Esophagus squamous epithelium (tissue), 5 donors: ENCODE measurements at regions not wholly inside any gene's neighbourhood (a gene's known extent, or its start where the extent isn't known, plus 50 kb on each side); places are given as distances from the start of the nearest gene placed in this dataset.
A peak's percentile ranks its signal among the peaks of the same experiment; 100 is the strongest.

ENCODE experiments used
- DNase-seq: peaks from one replicate; lab custom pipeline; 2025; lab: John Stamatoyannopoulos, UW
- H3K27ac ChIP-seq, 4 donors: fragments of 200-600 bp; sonication (generic); one replicate each; pipeline ENCODE4 v1.5.1; 2016 to 2019; ENCODE audit warnings: mild to moderate bottlenecking in 1 of 4
- H3K27me3 ChIP-seq, 4 donors: fragments of 200-600 bp; sonication (generic); 1 replicate in 3 of 4; 2 replicates in 1 of 4; pipeline versions ENCODE4 v1.5.1 to v1.6.0; 2017 to 2021; ENCODE audit warnings: antibody characterized with exemption in 1 of 4
- H3K36me3 ChIP-seq, 3 donors: fragments of 200-600 bp; sonication (generic); one replicate each; pipeline ENCODE4 v1.5.1; 2016 to 2019
- H3K4me1 ChIP-seq, 3 donors: fragments of 200-600 bp; sonication (generic); one replicate each; pipeline ENCODE4 v1.5.1; 2017 to 2019
- H3K4me3 ChIP-seq, 4 donors: fragments of 200-600 bp; sonication (generic); 1 replicate in 3 of 4; 2 replicates in 1 of 4; pipeline ENCODE4 v1.5.1; 2016 to 2019; ENCODE audit warnings: mild to moderate bottlenecking in 2 of 4, moderate library complexity in 1 of 4
- H3K9me3 ChIP-seq, 3 donors: fragments of 200-600 bp; sonication (generic); one replicate each; pipeline ENCODE4 v1.5.1; 2016 to 2019
- POLR2A ChIP-seq, 4 donors: fragments of 450-650 bp; IDR thresholded peaks; one replicate each; pipeline ENCODE4 v1.6.1; 2017; ENCODE audit warnings: antibody characterized with exemption in 4 of 4, mild to moderate bottlenecking in 4 of 4, moderate library complexity in 3 of 4
- WGBS, 2 donors: methylation state at CpG; one replicate each; pipeline ENCODE4 v1.1.5; 2018; 5-methylcytosine and 5-hydroxymethylcytosine counted together
- intact Hi-C: fragments of 100-400 bp; cut with DNase I; formaldehyde crosslinking; loops from one replicate; pipeline ENCODE4 v1.15.0; 2022
- TF ChIP-seq, protein P1 (sequence below), 6 experiments: fragments of 450-650 bp in 4 of 6; fragments of 200-600 bp in 2 of 6; sonication (generic) in 2 of 6; IDR thresholded peaks; one replicate each; pipeline ENCODE4 v1.5.1; 2016 to 2019; ENCODE audit warnings: antibody characterized with exemption in 6 of 6, mild to moderate bottlenecking in 4 of 6, moderate library complexity in 4 of 6
- donor health status: DM: yes; HTN: yes; CAD: no.

DNA sequence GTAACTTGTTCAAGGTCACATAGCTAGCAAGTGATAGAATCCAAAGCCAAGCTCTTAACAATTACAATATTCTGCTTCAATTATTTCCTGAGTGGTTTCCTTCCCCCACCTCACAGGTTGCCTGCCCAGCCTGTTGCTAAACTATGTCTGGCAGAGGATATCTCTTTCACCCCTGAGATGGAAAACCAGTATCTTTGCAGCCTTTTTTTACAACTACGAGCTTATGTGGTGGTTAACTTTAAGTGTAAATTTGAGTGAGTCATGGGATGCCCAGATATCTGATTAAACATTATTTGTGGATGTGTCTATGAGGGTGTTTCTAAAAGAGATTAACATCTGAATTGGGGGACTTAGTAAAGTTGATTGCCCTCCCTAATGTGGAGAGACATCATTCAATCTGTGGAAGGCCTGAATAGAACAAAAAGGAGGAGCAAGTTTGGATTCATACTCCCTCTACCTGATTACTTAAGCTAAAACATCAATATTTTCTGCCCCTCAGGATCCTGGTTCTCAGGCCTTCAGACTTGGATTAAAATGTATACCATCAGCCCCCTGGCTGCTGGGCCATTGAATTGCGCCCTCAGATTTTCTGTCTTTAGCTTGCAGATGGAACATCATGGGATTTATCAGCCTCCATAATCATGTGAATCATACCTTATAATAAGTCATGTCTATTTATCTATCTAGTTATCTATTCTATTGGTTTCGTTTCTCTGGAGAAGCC lies 911.9 kb downstream of the METTL15 start:
- no peaks in the 10 kb centered on the region for H3K4me1 ChIP-seq
- DNase-seq: no peak
- no peaks in the 10 kb centered on the region for H3K27me3 ChIP-seq
- no peak for TF ChIP-seq POLR2A (IDR thresholded peaks at IDR 0.05)
- TF ChIP-seq, protein P1, sequence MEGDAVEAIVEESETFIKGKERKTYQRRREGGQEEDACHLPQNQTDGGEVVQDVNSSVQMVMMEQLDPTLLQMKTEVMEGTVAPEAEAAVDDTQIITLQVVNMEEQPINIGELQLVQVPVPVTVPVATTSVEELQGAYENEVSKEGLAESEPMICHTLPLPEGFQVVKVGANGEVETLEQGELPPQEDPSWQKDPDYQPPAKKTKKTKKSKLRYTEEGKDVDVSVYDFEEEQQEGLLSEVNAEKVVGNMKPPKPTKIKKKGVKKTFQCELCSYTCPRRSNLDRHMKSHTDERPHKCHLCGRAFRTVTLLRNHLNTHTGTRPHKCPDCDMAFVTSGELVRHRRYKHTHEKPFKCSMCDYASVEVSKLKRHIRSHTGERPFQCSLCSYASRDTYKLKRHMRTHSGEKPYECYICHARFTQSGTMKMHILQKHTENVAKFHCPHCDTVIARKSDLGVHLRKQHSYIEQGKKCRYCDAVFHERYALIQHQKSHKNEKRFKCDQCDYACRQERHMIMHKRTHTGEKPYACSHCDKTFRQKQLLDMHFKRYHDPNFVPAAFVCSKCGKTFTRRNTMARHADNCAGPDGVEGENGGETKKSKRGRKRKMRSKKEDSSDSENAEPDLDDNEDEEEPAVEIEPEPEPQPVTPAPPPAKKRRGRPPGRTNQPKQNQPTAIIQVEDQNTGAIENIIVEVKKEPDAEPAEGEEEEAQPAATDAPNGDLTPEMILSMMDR (IDR thresholded peaks at IDR 0.05): peak in 1 of 6 experiments; percentile 6
- intact Hi-C loops: no loop called here
- H3K9me3 ChIP-seq: no peaks in the 10 kb centered on the region
- 58 to 71% methylated on average over 3 of the region's 3 CpGs for WGBS, 2 donors
- H3K4me3 ChIP-seq: no peak overlapping the region
- H3K36me3 ChIP-seq: no peaks in the 10 kb centered on the region
- no peak overlapping the region for H3K27ac ChIP-seq

DNA sequence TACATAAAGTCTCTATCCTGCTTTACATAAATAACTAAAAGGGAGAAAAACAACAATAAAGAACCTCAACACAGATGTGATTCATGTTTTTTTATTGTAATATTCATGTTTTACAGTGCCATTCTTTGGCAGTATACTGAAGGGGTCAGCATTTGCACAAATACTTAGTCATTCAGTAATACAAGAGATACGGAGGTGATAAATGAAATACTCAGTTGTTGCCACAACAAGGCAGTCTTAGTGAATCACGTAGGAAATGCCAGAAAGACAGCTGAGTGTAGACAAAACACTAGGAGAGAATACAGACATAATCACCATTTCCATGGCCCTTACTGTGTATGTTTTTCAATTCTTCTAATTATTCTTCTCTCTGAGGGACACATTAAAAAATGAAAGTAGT lies 910.4 kb downstream of the METTL15 start:
- Histone ChIP-seq H3K27ac (no peak overlapping the region), H3K36me3 (no peaks in the 10 kb centered on the region), H3K27me3 (no peaks in the 10 kb centered on the region), H3K4me1 (no peaks in the 10 kb centered on the region), H3K4me3 (no peak overlapping the region), H3K9me3 (no peaks in the 10 kb centered on the region)
- WGBS, 2 donors: 13% methylated on average over 2 of the region's 2 CpGs
- TF ChIP-seq, protein P1 (IDR thresholded peaks at IDR 0.05): no peak
- TF ChIP-seq POLR2A (IDR thresholded peaks at IDR 0.05): no peak
- intact Hi-C loops: no loop called here
- no peak for DNase-seq

DNA sequence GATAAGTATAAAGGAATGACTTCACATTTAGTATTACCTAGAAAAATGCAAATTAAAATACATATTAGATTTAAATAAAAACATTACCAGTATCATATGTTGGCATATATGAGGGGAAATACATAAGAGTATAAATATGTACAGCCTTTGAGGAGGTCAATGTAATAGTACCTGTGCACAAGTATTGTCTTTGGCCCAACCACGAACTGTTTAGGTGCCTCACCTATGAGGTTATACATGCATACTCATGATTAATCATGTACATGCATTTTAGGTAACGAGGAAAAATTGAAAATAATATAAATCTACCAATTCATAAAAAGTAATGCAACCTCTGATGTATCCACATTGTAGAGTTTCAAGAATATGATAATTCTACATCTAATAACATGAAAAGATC lies 909.8 kb downstream of the METTL15 start:
- Histone ChIP-seq H3K4me3 (no peak overlapping the region), H3K27ac (no peak overlapping the region), H3K4me1 (no peaks in the 10 kb centered on the region), H3K9me3 (no peaks in the 10 kb centered on the region), H3K27me3 (no peaks in the 10 kb centered on the region), H3K36me3 (no peaks in the 10 kb centered on the region)
- WGBS, 2 donors: 62 to 78% methylated on average over 2 of the region's 2 CpGs
- intact Hi-C loops: no loop called here
- TF ChIP-seq, protein P1 (IDR thresholded peaks at IDR 0.05): no peak
- TF ChIP-seq POLR2A (IDR thresholded peaks at IDR 0.05): no peak
- no peak for DNase-seq

DNA sequence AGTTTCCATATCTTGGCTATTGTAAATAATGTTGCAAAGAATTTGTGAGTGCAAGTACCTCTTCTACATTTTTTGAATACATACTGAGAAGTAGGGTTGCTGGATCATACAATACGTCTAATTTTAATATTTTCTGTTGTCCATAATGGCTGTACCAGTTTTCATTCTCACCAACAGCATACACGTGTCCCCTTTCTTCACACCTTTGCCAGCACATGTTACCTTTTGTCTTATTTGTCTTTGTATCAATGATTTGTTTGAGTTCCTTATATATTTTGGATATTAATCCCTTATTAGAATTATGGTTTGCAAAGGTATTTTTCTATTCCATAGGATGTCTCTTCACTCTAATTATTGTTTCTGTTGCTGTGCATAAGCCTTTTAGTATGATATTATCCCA lies 904.3 kb downstream of the METTL15 start:
- Histone ChIP-seq H3K4me1 (no peaks in the 10 kb centered on the region), H3K27ac (no peak overlapping the region), H3K9me3 (no peaks in the 10 kb centered on the region), H3K36me3 (no peaks in the 10 kb centered on the region), H3K27me3 (no peaks in the 10 kb centered on the region), H3K4me3 (no peak overlapping the region)
- DNase-seq: no peak
- intact Hi-C loops: no loop called here
- 21 to 24% methylated on average over 2 of the region's 2 CpGs for WGBS, 2 donors
- TF ChIP-seq, protein P1 (IDR thresholded peaks at IDR 0.05): no peak
- TF ChIP-seq POLR2A (IDR thresholded peaks at IDR 0.05): no peak

DNA sequence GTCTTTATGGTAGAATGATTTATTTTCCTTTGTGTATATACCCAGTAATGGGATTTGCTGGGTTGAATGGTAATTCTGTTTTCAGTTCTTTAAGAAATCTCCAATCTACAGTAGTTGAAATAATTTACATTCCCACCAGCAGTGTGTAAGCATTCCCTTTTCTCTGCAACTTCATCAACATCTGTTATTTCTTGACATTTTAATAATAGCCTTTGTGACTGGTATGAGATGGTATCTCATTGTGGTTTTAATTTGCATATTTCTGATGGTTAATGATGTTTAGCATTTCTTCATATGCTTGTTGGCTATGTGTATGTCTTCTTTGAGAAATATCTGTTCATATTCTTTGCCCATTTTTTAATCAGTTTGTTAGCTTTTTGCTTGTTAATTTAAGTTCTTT lies 901.2 kb downstream of the METTL15 start:
- H3K36me3 ChIP-seq: no peaks in the 10 kb centered on the region
- intact Hi-C loops: no loop called here
- H3K4me3 ChIP-seq: no peak overlapping the region
- H3K9me3 ChIP-seq: no peaks in the 10 kb centered on the region
- H3K4me1 ChIP-seq: no peaks in the 10 kb centered on the region
- DNase-seq: no peak
- TF ChIP-seq, protein P1 (IDR thresholded peaks at IDR 0.05): no peak
- no peak for TF ChIP-seq POLR2A (IDR thresholded peaks at IDR 0.05)
- H3K27ac ChIP-seq: no peak overlapping the region
- H3K27me3 ChIP-seq: no peaks in the 10 kb centered on the region
